Retinal pigment epithelial cell (primary cell): ENCODE measurements at regions not wholly inside any gene's neighbourhood (a gene's known extent, or its start where the extent isn't known, plus 50 kb on each side); places are given as distances from the start of the nearest gene placed in this dataset.
A peak's percentile ranks its signal among the peaks of the same experiment; 100 is the strongest.

Experiments used
- DNase-seq: peaks from one replicate; pipeline ENCODE4 v3.0.0-alpha.2; 2010; ENCODE audit warnings: low read depth
- H3K4me3 ChIP-seq: 2 replicates; pipeline ENCODE4 v1.5.1; 2011; ENCODE audit warnings: mild to moderate bottlenecking, low read length, control low read depth, moderate library complexity
- TF ChIP-seq, protein P1 (sequence below): conservative IDR thresholded peaks from 2 replicates; pipeline ENCODE4 v1.5.1; 2011; ENCODE audit warnings: low read depth, low read length, control low read depth, inconsistent platforms

GRCh38 chr2:235320326-235320725 is 173.5 kb upstream of the AGAP1 start:
- no peak overlapping the region for H3K4me3 ChIP-seq
- TF ChIP-seq, protein P1, sequence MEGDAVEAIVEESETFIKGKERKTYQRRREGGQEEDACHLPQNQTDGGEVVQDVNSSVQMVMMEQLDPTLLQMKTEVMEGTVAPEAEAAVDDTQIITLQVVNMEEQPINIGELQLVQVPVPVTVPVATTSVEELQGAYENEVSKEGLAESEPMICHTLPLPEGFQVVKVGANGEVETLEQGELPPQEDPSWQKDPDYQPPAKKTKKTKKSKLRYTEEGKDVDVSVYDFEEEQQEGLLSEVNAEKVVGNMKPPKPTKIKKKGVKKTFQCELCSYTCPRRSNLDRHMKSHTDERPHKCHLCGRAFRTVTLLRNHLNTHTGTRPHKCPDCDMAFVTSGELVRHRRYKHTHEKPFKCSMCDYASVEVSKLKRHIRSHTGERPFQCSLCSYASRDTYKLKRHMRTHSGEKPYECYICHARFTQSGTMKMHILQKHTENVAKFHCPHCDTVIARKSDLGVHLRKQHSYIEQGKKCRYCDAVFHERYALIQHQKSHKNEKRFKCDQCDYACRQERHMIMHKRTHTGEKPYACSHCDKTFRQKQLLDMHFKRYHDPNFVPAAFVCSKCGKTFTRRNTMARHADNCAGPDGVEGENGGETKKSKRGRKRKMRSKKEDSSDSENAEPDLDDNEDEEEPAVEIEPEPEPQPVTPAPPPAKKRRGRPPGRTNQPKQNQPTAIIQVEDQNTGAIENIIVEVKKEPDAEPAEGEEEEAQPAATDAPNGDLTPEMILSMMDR: no peak
- DNase-seq: no peak

- no peak for DNase-seq
- TF ChIP-seq, protein P1: no peak
- no peak overlapping the region for H3K4me3 ChIP-seq
These were observed 169.5 kb upstream of the AGAP1 start for GRCh38 chr2:235324324-235324723.

DNA sequence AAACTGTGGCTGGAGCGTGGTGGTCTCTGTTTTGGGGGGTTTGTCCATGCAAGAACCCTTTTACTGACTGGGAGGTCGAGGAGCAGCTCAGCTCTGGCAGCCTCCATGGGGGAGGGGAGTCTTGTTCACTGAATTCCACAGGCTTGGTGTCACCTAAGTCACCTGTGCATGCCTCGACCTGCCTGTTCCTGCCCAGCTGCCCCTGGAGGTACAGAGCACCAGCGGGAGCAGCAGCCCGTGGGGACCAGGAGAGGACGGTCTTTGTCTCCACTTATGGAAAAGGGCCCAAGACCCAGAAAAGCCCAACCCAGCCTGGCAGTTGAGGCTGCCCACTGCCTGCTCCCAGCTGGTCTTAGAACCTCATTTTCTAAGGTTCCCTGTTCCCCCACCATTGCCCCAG is 168.7 kb upstream of the AGAP1 start:
- DNase-seq: no peak
- H3K4me3 ChIP-seq: no peak overlapping the region

GRCh38 chr2:235328991-235329390 is 164.9 kb upstream of the AGAP1 start:
- TF ChIP-seq, protein P1: no peak
- DNase-seq: no peak
- H3K4me3 ChIP-seq: no peak overlapping the region

More for the DNA sequence above, 168.7 kb upstream of the AGAP1 start:
- TF ChIP-seq, protein P1: no peak

GRCh38 chr2:235330775-235331451 is 162.9 kb upstream of the AGAP1 start:
- H3K4me3 ChIP-seq: no peak overlapping the region
- DNase-seq: peak; percentile 76
- TF ChIP-seq, protein P1: no peak

DNA sequence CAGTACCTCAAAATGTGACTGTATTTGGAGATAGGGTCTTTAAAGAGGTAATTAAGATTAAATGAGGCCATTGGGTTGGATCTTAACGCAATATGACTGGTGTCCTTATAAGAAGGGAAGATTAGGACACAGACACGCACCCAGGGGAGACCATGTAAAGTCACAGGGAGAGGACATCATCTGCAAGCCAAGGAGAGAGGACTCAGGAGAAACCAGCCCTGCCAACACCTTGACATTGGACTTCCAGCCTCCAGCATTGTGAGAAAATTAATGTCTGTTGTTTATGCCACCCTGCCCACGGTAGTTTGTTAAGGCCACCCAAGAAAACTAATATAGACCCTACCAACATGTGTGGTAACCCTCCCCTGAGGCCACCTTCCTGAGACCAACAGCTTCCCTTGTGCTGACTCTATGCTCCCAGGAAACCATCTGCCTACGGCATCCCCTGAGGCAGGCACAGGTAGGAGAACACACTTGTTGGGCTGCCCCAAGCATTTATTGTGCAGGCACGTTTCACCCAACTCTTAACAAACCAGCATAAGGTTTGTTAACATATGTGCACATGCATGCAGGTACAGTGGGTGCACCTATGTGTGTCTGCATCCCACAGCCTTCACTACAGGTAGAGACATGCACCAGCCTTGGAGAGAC is 161.5 kb upstream of the AGAP1 start:
- H3K4me3 ChIP-seq: no peak overlapping the region
- TF ChIP-seq, protein P1: no peak
- DNase-seq: no peak

GRCh38 chr2:235333076-235333475 is 160.8 kb upstream of the AGAP1 start:
- TF ChIP-seq, protein P1: no peak
- no peak overlapping the region for H3K4me3 ChIP-seq
- no peak for DNase-seq
